ENCODE measurements at regions not wholly inside any gene's neighbourhood (a gene's known extent, or its start where the extent isn't known, plus 50 kb on each side); places are given as distances from the start of the nearest gene placed in this dataset.

DNA sequence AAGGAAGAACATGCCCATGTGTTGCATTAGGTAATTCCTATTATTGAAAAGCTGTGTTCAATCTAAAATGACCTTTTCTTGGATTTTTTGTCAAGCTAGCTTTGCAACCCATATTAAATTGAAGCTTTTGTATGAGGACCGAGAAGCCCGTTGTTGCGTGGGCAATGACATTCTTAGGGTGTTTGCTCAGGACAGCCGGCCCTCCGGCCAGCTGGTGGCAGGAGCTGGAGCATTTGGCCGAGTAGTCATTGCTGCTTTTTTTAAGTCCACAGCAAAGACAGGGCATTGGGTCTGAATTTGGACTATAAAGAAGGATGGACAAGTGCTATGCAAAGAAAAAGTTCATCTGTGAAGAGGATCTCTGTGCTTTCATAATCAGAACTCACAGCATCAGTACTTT lies 365.8 kb downstream of the SAMD5 start:
- no peak overlapping the region for H3K27ac Mint-ChIP-seq
- intact Hi-C loops (cut with micrococcal nuclease) = no loop called here
- H3K4me1 Mint-ChIP-seq = no peaks in the 10 kb centered on the region
- Histone ChIP-seq H3K36me3 (replicated peaks in 1 of 2; ENCODE audit: control insufficient read depth in 1 of 2, insufficient read depth in 2 of 2, low read length in 2 of 2) (no peaks in the 10 kb centered on the region), H3K4me2 (replicated peaks; ENCODE audit: extremely low read depth, low read length, poor library complexity, severe bottlenecking) (no peak overlapping the region), H3K4me1 (ENCODE audit: control insufficient read depth in 1 of 2, insufficient read depth in 2 of 2, low read length in 2 of 2) (no peaks in the 10 kb centered on the region), H3K27ac (ENCODE audit: low read depth in 1 of 2, low read length in 2 of 2) (no peak overlapping the region), H3K4me3 (replicated peaks in 1 of 3; ENCODE audit: low read depth in 2 of 3, low read length in 3 of 3) (no peak overlapping the region), H3K79me2 (ENCODE audit: insufficient read depth, low read length) (no peaks in the 10 kb centered on the region), H2AFZ (ENCODE audit: insufficient read depth, low read depth, low read length, poor library complexity, severe bottlenecking) (no peak overlapping the region), H3K9ac (ENCODE audit: insufficient read depth, low read length, poor library complexity, severe bottlenecking) (no peak overlapping the region), H3K9me3 (replicated peaks in 1 of 2; ENCODE audit: control insufficient read depth in 1 of 2, insufficient read depth in 1 of 2, low read length in 2 of 2) (no peaks in the 10 kb centered on the region), H3K27me3 (ENCODE audit: control insufficient read depth in 2 of 2, insufficient read depth in 2 of 2, low read length in 2 of 2) (no peaks in the 10 kb centered on the region), H4K20me1 (ENCODE audit: insufficient read depth, low read length) (no peaks in the 10 kb centered on the region)
- TF ChIP-seq, protein P1, sequence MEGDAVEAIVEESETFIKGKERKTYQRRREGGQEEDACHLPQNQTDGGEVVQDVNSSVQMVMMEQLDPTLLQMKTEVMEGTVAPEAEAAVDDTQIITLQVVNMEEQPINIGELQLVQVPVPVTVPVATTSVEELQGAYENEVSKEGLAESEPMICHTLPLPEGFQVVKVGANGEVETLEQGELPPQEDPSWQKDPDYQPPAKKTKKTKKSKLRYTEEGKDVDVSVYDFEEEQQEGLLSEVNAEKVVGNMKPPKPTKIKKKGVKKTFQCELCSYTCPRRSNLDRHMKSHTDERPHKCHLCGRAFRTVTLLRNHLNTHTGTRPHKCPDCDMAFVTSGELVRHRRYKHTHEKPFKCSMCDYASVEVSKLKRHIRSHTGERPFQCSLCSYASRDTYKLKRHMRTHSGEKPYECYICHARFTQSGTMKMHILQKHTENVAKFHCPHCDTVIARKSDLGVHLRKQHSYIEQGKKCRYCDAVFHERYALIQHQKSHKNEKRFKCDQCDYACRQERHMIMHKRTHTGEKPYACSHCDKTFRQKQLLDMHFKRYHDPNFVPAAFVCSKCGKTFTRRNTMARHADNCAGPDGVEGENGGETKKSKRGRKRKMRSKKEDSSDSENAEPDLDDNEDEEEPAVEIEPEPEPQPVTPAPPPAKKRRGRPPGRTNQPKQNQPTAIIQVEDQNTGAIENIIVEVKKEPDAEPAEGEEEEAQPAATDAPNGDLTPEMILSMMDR (IDR thresholded peaks at IDR 0.05) = no peak
- H3K4me3 Mint-ChIP-seq = no peak overlapping the region
- no peak for DNase-seq
- peaks cover 0 to 7% (median 2%) of the 10 kb centered on the region in 7 donors for H3K9me3 Mint-ChIP-seq
- peaks cover 0 to 1% (median 0%) of the 10 kb centered on the region in 3 donors for H3K27me3 Mint-ChIP-seq (ENCODE audit: low read depth in 3 of 3)
- no peaks in the 10 kb centered on the region for H3K36me3 Mint-ChIP-seq
- WGBS (ENCODE audit: insufficient coverage) = 97% methylated on average over 6 of the region's 6 CpGs

GRCh38 chr6:147879031-147879580 lies 370.6 kb downstream of the SAMD5 start:
- H3K4me3 Mint-ChIP-seq = no peak overlapping the region
- TF ChIP-seq, protein P1 (IDR thresholded peaks at IDR 0.05) = no peak
- H3K4me1 Mint-ChIP-seq = no peaks in the 10 kb centered on the region
- no peaks in the 10 kb centered on the region for H3K4me1 ChIP-seq (ENCODE audit: control insufficient read depth in 1 of 2, insufficient read depth in 2 of 2, low read length in 2 of 2)
- H3K9ac ChIP-seq (ENCODE audit: insufficient read depth, low read length, poor library complexity, severe bottlenecking) = no peak overlapping the region
- H3K27me3 Mint-ChIP-seq (ENCODE audit: low read depth in 3 of 3) = no peaks in the 10 kb centered on the region
- no peak overlapping the region for H3K4me3 ChIP-seq (replicated peaks in 1 of 3; ENCODE audit: low read depth in 2 of 3, low read length in 3 of 3)
- no peaks in the 10 kb centered on the region for H3K79me2 ChIP-seq (ENCODE audit: insufficient read depth, low read length)
- H3K27ac ChIP-seq (ENCODE audit: low read depth in 1 of 2, low read length in 2 of 2) = no peak overlapping the region
- no peaks in the 10 kb centered on the region for H3K36me3 Mint-ChIP-seq
- H3K36me3 ChIP-seq (replicated peaks in 1 of 2; ENCODE audit: control insufficient read depth in 1 of 2, insufficient read depth in 2 of 2, low read length in 2 of 2) = no peaks in the 10 kb centered on the region
- H4K20me1 ChIP-seq (ENCODE audit: insufficient read depth, low read length) = no peaks in the 10 kb centered on the region
- H3K9me3 ChIP-seq (replicated peaks in 1 of 2; ENCODE audit: control insufficient read depth in 1 of 2, insufficient read depth in 1 of 2, low read length in 2 of 2) = peaks cover 0 to 9% of the 10 kb centered on the region in 2 donors
- intact Hi-C loops (cut with micrococcal nuclease) = no loop called here
- no peak overlapping the region for H3K4me2 ChIP-seq (replicated peaks; ENCODE audit: extremely low read depth, low read length, poor library complexity, severe bottlenecking)
- 96% methylated on average over 8 of the region's 9 CpGs for WGBS (ENCODE audit: insufficient coverage)
- H2AFZ ChIP-seq (ENCODE audit: insufficient read depth, low read depth, low read length, poor library complexity, severe bottlenecking) = no peak overlapping the region
- H3K27ac Mint-ChIP-seq = no peak overlapping the region
- no peaks in the 10 kb centered on the region for H3K27me3 ChIP-seq (ENCODE audit: control insufficient read depth in 2 of 2, insufficient read depth in 2 of 2, low read length in 2 of 2)
- H3K9me3 Mint-ChIP-seq = peaks cover 2 to 10% (median 6%) of the 10 kb centered on the region in 7 donors
- no peak for DNase-seq
